ENCODE measurements at regions not wholly inside any gene's neighbourhood (a gene's known extent, or its start where the extent isn't known, plus 50 kb on each side); places are given as distances from the start of the nearest gene placed in this dataset.

GRCh38 chr2:2738684-2739083, 407.6 kb upstream of the MYT1L start:
- H2BK120ac ChIP-seq (ENCODE audit: low read depth, low read length) = no peak overlapping the region
- H3K14ac ChIP-seq (replicated peaks; ENCODE audit: low read depth, low read length) = no peak overlapping the region
- intact Hi-C loops (cut with micrococcal nuclease) = no loop called here

More at GRCh38 chr2:2738684-2739083, 407.6 kb upstream of the MYT1L start:
- in situ Hi-C loops (cut with MboI; ENCODE audit: low sequenced_read_pairs) = no loop called here
- Histone ChIP-seq H3K4me3 (ENCODE audit: insufficient read depth, low read depth, low read length) (no peak overlapping the region), H4K91ac (ENCODE audit: insufficient read depth, low read depth, low read length) (no peak overlapping the region), H2AK5ac (ENCODE audit: low read depth, low read length) (no peak overlapping the region), H3K9me3 (ENCODE audit: control insufficient read depth, insufficient read depth, low read length) (peaks cover 40% of the 10 kb centered on the region), H2AK9ac (replicated peaks; ENCODE audit: low read depth, low read length, poor library complexity) (no peak overlapping the region), H3K56ac (ENCODE audit: extremely low read depth, insufficient read depth, low read length) (no peak overlapping the region), H4K8ac (ENCODE audit: low read depth in 2 of 2, low read length in 2 of 2) (no peak overlapping the region), H3K27ac (ENCODE audit: insufficient read depth, low read length) (no peak overlapping the region), H3K9me1 (ENCODE audit: insufficient read depth, low read length) (no peaks in the 10 kb centered on the region), H2BK20ac (ENCODE audit: low read depth, low read length) (no peak overlapping the region), H3K4ac (ENCODE audit: low read depth, low read length) (no peak overlapping the region), H3K36me3 (ENCODE audit: control insufficient read depth, insufficient read depth, low read length) (no peaks in the 10 kb centered on the region), H2AFZ (replicated peaks; ENCODE audit: low read length, poor library complexity) (no peak overlapping the region), H3K23ac (ENCODE audit: low read depth, low read length) (no peak overlapping the region), H3K4me1 (ENCODE audit: control insufficient read depth, insufficient read depth, low read length) (no peaks in the 10 kb centered on the region), H3K4me2 (ENCODE audit: low read depth, low read length) (no peak overlapping the region), H3K18ac (ENCODE audit: low read depth, low read length) (no peak overlapping the region), H3K79me1 (ENCODE audit: low read depth in 1 of 2, low read length in 2 of 2) (no peaks in the 10 kb centered on the region), H4K5ac (ENCODE audit: low read depth, low read length) (no peak overlapping the region), H3K27me3 (ENCODE audit: control insufficient read depth, insufficient read depth, low read length) (no peaks in the 10 kb centered on the region), H2BK15ac (ENCODE audit: low read depth, low read length) (no peak overlapping the region), H2BK5ac (ENCODE audit: low read depth, low read length, poor library complexity, severe bottlenecking) (no peak overlapping the region), H3K9ac (ENCODE audit: low read depth, low read length) (no peak overlapping the region), H4K20me1 (ENCODE audit: insufficient read depth, low read length) (no peaks in the 10 kb centered on the region)
- CTCF ChIA-PET = no interaction called here
- POLR2A ChIA-PET (ENCODE audit: unreplicated experiment) = no interaction called here
- TF ChIP-seq MAZ (IDR thresholded peaks at IDR 0.05; ENCODE audit: borderline replicate concordance, low read depth, low read length) (no peak), MAFK (IDR thresholded peaks at IDR 0.05; ENCODE audit: low read depth, low read length) (no peak)
- 50% methylated on average over 2 of the region's 11 CpGs; no CpG with 5 or more reads in 1 of the 2 experiments for WGBS, 2 experiments (ENCODE audit: extremely low coverage in 2 of 2, insufficient read length in 1 of 2)
- no TSS peak for BruUV-seq (replicated peaks)
- dilution Hi-C loops (cut with HindIII; ENCODE audit: low sequenced_read_pairs, unreplicated experiment) = no loop called here
- ATAC-seq (ENCODE audit: low read depth) (no peak), DNase-seq (no peak)
